RWPE1 (cell line): ENCODE measurements at regions not wholly inside any gene's neighbourhood (a gene's known extent, or its start where the extent isn't known, plus 50 kb on each side); places are given as distances from the start of the nearest gene placed in this dataset.

Experiments
- CTCF ChIA-PET: fragments of 350-600 bp; sonication (Branson Sonifier 250); formaldehyde crosslinking; extraction: SDS; loops from one replicate; lab custom pipeline; 2021; lab: Yijun Ruan, JAX
- POLR2A ChIA-PET: fragments of 400-600 bp; formaldehyde crosslinking; extraction: SDS; loops from one replicate; lab custom pipeline; 2020; ENCODE audit warnings: antibody characterized with exemption; ENCODE audit not compliant: low non-redundant PET; lab: Yijun Ruan, JAX
- DNase-seq: peaks from one replicate; pipeline ENCODE4 v3.0.0; 2012; ENCODE audit warnings: low spot score
- H3K27ac ChIP-seq: fragments of 450-650 bp; 2 replicates; pipeline ENCODE4 v1.5.1; 2017
- TF ChIP-seq, protein P1 (sequence below): fragments of 450-650 bp; conservative IDR thresholded peaks from 2 replicates; pipeline ENCODE4 v1.5.1; 2017; ENCODE audit warnings: low read depth, mild to moderate bottlenecking

DNA sequence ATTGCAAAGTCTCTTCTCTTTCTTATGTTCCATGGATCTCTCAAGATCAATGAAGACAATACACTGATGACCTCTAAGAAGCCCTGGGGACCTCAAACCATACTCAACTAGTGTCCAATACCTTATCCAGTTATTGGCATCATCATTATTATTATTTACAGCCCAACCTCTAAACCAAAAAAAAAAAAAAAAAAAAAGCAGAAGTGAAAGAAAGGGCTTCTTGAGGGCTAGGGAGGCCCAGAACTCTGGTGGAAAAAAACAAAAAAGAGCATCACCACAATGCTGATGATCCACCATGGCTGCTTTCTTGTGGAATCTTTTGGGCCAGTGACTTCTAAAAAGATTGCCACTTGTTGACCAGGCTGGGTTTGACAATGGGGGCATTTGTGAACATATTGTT lies 324.9 kb downstream of the LPIN1 start:
- no peak overlapping the region for H3K27ac ChIP-seq
- TF ChIP-seq, protein P1, sequence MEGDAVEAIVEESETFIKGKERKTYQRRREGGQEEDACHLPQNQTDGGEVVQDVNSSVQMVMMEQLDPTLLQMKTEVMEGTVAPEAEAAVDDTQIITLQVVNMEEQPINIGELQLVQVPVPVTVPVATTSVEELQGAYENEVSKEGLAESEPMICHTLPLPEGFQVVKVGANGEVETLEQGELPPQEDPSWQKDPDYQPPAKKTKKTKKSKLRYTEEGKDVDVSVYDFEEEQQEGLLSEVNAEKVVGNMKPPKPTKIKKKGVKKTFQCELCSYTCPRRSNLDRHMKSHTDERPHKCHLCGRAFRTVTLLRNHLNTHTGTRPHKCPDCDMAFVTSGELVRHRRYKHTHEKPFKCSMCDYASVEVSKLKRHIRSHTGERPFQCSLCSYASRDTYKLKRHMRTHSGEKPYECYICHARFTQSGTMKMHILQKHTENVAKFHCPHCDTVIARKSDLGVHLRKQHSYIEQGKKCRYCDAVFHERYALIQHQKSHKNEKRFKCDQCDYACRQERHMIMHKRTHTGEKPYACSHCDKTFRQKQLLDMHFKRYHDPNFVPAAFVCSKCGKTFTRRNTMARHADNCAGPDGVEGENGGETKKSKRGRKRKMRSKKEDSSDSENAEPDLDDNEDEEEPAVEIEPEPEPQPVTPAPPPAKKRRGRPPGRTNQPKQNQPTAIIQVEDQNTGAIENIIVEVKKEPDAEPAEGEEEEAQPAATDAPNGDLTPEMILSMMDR, result no peak
- ChIA-PET CTCF (no interaction called here), POLR2A (no interaction called here)
- no peak for DNase-seq

DNA sequence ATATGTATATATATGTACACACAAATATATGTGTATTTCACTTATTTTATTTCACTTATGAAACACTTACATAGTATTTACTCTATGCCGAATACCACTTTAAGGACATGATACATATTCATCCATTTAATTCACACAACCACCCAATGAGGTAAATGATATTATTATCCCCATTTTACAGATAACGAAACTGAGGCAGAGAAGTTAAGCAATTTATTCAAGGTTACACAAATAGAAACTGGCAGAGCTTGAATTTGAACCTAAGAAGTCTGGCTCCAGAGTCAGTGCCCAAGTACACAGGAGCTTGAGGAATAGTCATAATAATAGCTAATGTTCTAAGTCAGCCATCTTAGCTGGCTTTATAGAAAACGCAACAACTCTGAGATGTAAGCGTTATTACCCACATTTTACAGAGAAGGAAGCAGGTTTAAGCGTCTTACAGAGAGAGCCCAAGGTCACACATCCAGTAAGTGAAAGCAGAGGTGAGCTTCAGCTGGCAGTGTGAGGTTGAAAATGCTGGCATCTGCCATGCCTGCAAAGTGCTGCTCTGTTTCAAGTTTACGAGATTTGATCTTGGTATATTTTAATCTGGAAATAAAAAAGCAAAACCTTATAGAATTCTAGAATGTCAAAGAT lies 326.9 kb downstream of the LPIN1 start:
- no peak for DNase-seq
- ChIA-PET CTCF (no interaction called here), POLR2A (no interaction called here)
- H3K27ac ChIP-seq, result no peak overlapping the region
- TF ChIP-seq, protein P1, result no peak

DNA sequence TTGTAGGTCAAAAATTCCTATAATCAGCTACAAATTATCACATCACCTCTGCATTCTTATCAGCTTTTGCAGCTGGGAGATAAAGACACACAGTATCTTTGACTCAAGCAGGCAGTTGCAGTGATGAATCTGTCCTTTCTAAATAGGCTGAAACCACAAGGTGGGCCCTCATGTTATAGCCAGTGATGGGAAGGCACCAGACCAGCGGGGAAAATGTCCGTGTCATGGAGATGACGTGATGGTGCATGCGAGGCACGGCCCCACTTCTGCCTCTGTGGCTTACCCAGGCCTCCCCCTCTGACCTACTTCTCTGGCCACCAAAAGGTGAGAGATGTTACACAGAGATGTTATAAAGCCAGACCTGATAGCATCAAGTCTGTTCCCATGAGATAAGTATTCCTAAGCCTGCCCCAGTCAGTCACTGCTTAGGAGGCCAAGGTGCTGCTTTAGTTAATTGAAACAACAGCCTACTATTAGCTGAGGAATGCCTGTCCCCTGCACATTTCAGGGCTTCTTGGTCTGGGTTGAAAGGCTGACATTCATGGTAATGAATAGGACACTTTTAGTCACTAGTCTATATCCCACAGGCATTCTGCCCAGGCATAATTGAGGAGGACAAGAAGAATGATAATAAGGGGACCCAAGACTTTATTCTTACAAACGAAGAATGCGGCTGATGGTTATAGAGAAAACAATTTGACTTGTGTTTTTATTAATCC lies 327.9 kb downstream of the LPIN1 start:
- CTCF ChIA-PET, result no interaction called here
- POLR2A ChIA-PET, result no interaction called here
- no peak overlapping the region for H3K27ac ChIP-seq

DNA sequence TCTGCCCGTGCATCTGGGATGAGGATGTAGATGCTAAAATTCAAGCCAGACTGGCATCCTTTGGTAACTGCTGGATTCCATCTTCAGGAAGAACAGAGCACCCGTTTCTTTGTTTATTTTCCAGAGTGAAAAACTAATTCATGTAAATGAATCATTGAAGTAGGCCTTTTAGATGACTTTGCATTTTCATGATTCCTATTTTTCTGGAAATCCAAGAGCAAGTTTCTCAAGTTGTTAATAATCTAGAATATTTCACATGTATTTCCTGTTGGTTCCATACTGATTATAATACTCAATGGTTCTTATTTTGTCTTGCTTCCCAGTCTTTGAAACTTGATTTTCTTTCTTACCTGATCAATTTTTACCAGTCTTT lies 328.4 kb downstream of the LPIN1 start:
- H3K27ac ChIP-seq, result no peak overlapping the region
- TF ChIP-seq, protein P1, result no peak
- no peak for DNase-seq
- ChIA-PET CTCF (no interaction called here), POLR2A (no interaction called here)

More for the DNA sequence above, 327.9 kb downstream of the LPIN1 start:
- TF ChIP-seq, protein P1, result no peak
- DNase-seq, result no peak

DNA sequence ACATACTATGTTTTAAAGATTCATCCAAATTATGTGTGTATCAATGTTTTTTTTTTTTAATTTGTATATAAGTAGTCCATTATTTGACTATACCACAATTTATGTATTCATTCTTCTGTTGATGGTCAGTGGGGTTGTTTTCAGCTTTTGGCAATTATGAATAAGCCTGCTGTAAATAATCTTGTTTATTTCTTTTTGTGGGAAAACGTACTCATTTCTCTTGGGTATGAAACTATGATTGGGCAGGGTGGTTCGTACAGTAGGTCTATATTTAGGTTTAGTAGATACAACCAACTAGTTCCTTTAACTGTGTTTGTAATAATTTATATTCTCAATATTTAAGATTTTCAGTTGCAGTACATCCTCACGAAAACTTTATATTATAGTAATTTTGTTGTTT lies 329.2 kb downstream of the LPIN1 start:
- POLR2A ChIA-PET, result no interaction called here
- TF ChIP-seq, protein P1, result no peak
- DNase-seq, result no peak
- CTCF ChIA-PET, result interaction anchor here (0.6 kb wide), 2 partner anchors 105 to 625 kb away, joined by 5 read pairs; no protein-coding TSS in a partner anchor
- H3K27ac ChIP-seq, result no peak overlapping the region

DNA sequence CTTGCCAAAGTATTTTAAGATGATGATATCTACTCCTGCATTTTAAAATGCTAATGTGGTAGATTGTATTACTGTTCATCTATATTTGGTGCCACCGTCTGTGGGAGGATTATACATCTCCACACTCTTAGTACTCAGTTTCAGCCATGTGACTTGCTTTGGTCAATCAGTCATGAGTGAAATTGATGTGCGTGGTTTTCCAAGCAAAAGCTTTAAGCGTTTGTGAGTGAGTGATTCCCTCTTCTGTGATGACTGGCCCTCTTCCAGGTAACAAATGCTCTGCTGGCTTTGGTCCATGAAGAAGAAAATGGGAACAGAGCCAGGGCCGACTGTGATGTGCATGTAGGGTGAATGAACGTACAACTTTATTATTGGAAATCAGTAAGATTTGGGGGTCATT lies 330.4 kb downstream of the LPIN1 start:
- TF ChIP-seq, protein P1, result no peak
- POLR2A ChIA-PET, result no interaction called here
- CTCF ChIA-PET, result no interaction called here
- no peak overlapping the region for H3K27ac ChIP-seq
- DNase-seq, result no peak
